Stomach smooth muscle (tissue), 2 donors: ENCODE measurements at regions not wholly inside any gene's neighbourhood (a gene's known extent, or its start where the extent isn't known, plus 50 kb on each side); places are given as distances from the start of the nearest gene placed in this dataset.

Experiments
- H3K27ac ChIP-seq: one replicate; pipeline ENCODE4 v1.7.0; 2013; ENCODE audit warnings: mild to moderate bottlenecking, low read length, inconsistent platforms
- H3K27me3 ChIP-seq, 2 donors: one replicate each; pipeline ENCODE4 v1.7.0; 2013; ENCODE audit warnings: low read length in 2 of 2; ENCODE audit not compliant: insufficient read depth in 2 of 2, control insufficient read depth in 1 of 2
- H3K36me3 ChIP-seq, 2 donors: one replicate each; pipeline ENCODE4 v1.7.0; 2013; ENCODE audit warnings: low read length in 2 of 2; ENCODE audit not compliant: control insufficient read depth in 2 of 2, insufficient read depth in 2 of 2
- H3K4me1 ChIP-seq: one replicate; pipeline ENCODE4 v1.7.0; 2013; ENCODE audit warnings: low read length; ENCODE audit not compliant: control insufficient read depth, insufficient read depth
- H3K4me3 ChIP-seq, 2 donors: one replicate each; pipeline ENCODE4 v1.7.0; 2013; ENCODE audit warnings: low read length in 2 of 2
- H3K9ac ChIP-seq, 2 donors: one replicate each; pipeline ENCODE4 v1.7.0; 2013; ENCODE audit warnings: low read length in 2 of 2, mild to moderate bottlenecking in 1 of 2
- H3K9me3 ChIP-seq, 2 donors: one replicate each; pipeline ENCODE4 v1.7.0; 2013; ENCODE audit warnings: low read length in 2 of 2; ENCODE audit not compliant: control insufficient read depth in 2 of 2
- donor health status: healthy.
- donor health status: Pancreatic carcinoma.

DNA sequence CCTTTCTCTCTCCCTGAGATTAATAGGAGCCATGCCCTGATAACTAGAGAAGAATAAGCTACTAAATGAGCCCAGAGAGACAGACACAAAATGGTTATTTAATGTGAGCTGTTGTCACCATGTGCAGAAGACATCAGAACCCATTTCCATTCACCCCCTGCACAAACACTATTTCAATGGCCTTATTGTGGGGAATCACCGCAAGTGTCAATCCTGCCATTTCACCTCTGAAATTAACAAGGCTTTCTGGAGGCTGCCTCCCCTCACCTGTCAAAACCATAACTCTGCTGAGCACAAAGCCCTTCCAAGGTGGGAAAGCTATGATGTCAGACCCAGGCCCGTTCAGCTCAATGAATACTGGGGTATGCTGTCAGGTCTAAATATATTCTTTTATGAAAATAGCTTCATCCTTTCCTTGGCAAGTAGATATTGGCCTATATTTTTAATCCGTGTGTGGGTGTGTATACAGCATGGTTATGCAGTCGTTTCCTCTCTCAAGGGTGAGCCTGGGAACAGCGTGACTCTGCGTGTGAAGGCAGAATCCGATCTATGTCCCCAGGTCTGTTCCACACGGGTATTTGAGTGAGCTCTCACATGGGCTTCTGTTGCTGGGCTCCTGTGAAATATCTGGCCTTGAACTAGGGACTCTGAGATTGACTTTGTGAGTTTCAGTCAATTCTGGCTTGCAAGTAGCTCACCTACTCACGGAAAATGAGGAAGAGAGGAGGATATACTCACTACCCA lies 266.3 kb downstream of the FBXW7 start:
- Histone ChIP-seq H3K9me3 (no peaks in the 10 kb centered on the region), H3K27ac (no peak overlapping the region)

DNA sequence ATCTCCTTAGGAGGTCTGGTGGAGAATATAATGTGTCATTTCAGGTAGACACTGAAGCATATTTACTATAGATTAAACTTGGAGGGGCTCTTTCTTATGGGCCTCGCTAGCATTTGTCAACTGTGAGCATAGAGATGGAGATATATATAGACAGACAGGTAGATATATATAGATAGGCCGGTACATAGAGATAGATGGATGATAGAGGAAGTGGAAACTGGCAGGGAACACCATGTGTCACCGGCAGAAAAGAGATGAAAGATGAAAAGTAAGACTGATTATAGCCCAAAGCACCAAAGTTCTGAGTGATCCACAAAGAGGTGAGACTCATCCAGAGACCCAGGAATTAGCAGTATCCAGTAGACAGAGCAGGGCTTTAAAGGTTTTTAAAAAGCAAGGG lies 268.1 kb downstream of the FBXW7 start:
- no peaks in the 10 kb centered on the region for H3K4me1 ChIP-seq
- H3K9me3 ChIP-seq: no peaks in the 10 kb centered on the region
- no peak overlapping the region for H3K9ac ChIP-seq
- H3K27ac ChIP-seq: no peak overlapping the region
- no peak overlapping the region for H3K4me3 ChIP-seq
- H3K27me3 ChIP-seq: no peaks in the 10 kb centered on the region
- no peaks in the 10 kb centered on the region for H3K36me3 ChIP-seq

More for the DNA sequence above, 266.3 kb downstream of the FBXW7 start:
- H3K9ac ChIP-seq: no peak overlapping the region
- H3K36me3 ChIP-seq: no peaks in the 10 kb centered on the region
- H3K4me3 ChIP-seq: no peak overlapping the region
- no peaks in the 10 kb centered on the region for H3K4me1 ChIP-seq
- no peaks in the 10 kb centered on the region for H3K27me3 ChIP-seq

DNA sequence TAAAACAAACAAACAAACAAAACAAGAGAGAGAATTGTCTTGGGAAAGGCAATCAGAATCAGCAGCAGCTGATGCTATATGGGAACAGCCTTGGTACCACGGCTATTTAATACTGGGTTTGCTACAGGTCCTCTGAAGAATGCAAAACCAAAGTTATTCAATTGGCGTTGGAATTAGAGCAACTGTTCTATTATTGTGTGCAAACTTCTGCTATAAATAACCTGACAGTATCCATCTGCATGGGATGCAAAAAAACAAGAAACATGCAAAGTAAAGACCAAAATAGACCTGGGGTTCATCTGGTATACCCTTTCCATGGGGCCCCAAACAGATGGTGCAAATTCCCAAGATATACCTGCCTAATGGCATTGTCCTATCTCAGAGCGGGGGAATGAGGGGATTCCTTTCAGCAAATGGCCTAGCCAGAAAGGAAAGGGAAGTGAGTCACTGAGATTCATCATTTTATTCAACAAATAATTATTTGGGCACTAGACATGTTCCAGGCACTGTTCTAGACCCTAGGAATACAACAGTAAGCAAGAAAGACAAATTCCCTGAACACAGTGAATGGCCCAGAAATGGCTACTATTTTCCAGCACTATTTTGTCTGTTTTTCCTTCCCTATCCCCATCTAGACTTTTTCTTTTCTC lies 268.9 kb downstream of the FBXW7 start:
- no peak overlapping the region for H3K4me3 ChIP-seq
- no peaks in the 10 kb centered on the region for H3K9me3 ChIP-seq
- H3K9ac ChIP-seq: no peak overlapping the region
- H3K27me3 ChIP-seq: no peaks in the 10 kb centered on the region
- no peaks in the 10 kb centered on the region for H3K36me3 ChIP-seq
- H3K4me1 ChIP-seq: no peaks in the 10 kb centered on the region
- no peak overlapping the region for H3K27ac ChIP-seq

DNA sequence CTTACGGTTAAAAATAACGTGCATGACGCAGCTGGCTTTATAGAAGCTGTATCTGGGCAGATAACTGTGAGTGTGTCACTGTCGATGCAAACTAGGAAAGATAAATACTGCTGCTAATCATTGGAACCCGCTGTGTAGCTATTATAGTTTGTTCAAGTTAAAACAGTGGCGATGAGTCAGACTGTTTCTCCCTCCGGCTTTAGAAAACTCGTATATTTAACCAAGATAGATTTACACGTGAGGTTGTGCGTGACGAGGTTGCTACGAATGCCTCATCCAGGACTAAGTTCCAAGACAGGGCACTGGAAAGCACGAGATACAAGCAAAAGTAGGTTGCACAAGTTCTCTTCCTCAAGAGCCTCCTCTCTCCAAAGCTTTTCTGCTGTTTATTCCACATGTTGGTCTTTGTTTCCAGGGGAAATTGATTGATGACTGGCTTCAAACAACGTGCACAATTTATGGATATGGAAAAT lies 270.7 kb downstream of the FBXW7 start:
- no peaks in the 10 kb centered on the region for H3K4me1 ChIP-seq
- H3K36me3 ChIP-seq: no peaks in the 10 kb centered on the region
- H3K27me3 ChIP-seq: no peaks in the 10 kb centered on the region
- H3K9ac ChIP-seq: no peak overlapping the region
- H3K4me3 ChIP-seq: peak overlapping the region; percentile 42 to 45
- no peak overlapping the region for H3K27ac ChIP-seq
- no peaks in the 10 kb centered on the region for H3K9me3 ChIP-seq

DNA sequence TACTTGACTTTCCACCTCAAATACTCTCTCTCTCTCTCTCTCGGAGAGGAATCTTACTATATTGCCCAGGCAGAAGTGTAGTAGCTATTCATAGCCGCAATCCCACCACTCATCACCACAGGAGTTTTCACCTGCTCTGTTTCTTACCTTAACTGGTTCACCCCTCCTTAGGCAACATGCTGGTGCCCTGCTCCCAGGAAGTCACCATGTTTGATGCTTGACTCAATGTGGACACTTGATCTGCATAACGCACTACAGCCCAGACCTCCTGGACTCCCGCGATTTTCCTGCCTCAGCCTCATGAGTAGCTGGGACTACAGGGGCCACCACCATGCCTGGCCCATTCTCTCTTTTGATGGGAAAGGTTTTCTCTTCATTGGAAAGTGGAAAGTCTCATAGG lies 271.8 kb downstream of the FBXW7 start:
- H3K27ac ChIP-seq: no peak overlapping the region
- H3K9ac ChIP-seq: no peak overlapping the region
- no peaks in the 10 kb centered on the region for H3K36me3 ChIP-seq
- H3K4me1 ChIP-seq: no peaks in the 10 kb centered on the region
- no peaks in the 10 kb centered on the region for H3K9me3 ChIP-seq
- no peaks in the 10 kb centered on the region for H3K27me3 ChIP-seq
- no peak overlapping the region for H3K4me3 ChIP-seq

DNA sequence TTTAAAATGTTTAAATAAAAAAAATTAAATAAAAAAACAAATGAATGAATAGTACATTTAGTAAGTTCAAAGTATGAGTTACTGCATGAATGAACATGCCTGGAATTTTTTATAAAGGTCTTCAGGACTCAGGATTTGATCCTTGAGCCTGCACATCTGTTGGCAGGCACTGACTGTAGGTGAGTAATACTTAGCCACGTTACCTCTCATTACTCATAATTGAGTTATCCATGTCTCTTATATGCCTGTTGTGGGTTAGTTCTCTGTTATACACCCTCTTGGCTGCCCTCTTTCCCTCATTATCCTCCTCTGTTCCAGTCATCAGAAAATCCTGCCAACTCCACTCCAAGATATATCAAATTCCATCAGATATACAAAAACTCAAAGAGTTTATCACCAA lies 276.0 kb downstream of the FBXW7 start:
- Histone ChIP-seq H3K27ac (no peak overlapping the region), H3K36me3 (no peaks in the 10 kb centered on the region), H3K9ac (no peak overlapping the region), H3K9me3 (no peaks in the 10 kb centered on the region), H3K27me3 (no peaks in the 10 kb centered on the region), H3K4me1 (no peaks in the 10 kb centered on the region), H3K4me3 (no peak overlapping the region)

DNA sequence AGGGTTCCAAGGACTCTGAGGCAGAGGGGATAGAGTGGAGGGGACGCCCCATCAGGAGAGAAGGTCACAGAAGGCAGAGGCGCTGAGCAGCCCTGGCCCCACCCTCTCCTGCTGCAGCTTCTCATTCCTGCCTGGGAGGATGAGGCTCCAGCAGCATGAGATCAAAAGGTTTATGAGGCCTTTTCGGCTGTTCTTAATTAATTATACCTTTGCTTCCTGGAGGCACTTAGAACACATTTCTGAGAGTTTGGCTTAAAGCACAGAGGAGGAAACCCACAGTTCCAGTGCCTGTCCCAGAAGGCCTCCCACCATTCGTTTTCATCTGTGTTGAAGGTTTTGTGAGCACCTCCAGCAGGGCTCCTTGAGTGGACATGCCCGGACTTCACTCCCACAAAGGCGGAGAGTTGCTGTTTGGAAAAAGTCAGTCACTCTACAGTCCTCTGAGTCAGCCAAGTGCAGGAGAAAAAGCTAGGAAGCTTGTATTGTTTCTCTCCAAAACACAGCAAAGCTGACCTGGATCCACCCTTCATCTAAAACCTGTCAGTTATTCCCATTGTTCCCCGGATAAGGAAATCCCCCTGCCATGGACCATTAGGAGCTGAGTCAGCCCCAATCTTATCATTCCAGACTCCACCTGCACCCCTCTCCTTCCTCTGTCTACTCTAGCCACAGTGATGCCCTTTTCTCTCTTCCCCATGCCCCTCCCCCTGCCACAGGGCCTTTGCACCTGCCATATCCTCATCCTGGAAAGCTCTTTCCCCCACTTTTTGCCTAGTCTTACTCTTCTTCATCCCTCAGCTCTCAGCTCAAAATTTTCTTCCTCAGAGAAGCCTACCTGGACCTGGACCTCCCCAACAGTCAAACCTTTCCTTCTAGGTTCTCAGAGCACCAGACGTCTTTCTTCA lies 276.8 kb downstream of the FBXW7 start:
- Histone ChIP-seq H3K27ac (no peak overlapping the region), H3K27me3 (no peaks in the 10 kb centered on the region), H3K9ac (no peak overlapping the region), H3K4me3 (no peak overlapping the region), H3K9me3 (no peaks in the 10 kb centered on the region), H3K36me3 (no peaks in the 10 kb centered on the region), H3K4me1 (no peaks in the 10 kb centered on the region)

DNA sequence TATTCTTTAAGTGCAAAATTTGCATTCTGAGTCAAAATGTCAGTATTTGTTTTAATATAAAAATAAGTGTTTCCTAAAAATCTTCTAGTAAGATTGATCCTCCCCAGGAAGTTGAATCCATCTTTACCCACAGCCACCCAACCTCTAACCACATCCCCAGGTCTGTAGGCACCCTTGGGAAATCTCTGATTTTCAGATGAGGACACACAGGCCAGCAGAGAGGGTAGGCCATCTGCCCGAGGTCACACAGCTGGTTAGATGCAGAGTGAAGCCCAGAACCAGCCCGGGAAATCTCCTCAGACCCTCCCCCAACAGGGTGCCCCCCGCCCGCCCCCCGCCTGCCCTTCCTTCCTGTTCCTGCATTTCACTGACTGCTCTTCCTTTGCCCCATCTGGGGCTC lies 277.5 kb downstream of the FBXW7 start:
- H3K27me3 ChIP-seq: no peaks in the 10 kb centered on the region
- H3K27ac ChIP-seq: no peak overlapping the region
- no peaks in the 10 kb centered on the region for H3K9me3 ChIP-seq
- no peaks in the 10 kb centered on the region for H3K4me1 ChIP-seq
- no peaks in the 10 kb centered on the region for H3K36me3 ChIP-seq
- H3K9ac ChIP-seq: no peak overlapping the region
- no peak overlapping the region for H3K4me3 ChIP-seq

DNA sequence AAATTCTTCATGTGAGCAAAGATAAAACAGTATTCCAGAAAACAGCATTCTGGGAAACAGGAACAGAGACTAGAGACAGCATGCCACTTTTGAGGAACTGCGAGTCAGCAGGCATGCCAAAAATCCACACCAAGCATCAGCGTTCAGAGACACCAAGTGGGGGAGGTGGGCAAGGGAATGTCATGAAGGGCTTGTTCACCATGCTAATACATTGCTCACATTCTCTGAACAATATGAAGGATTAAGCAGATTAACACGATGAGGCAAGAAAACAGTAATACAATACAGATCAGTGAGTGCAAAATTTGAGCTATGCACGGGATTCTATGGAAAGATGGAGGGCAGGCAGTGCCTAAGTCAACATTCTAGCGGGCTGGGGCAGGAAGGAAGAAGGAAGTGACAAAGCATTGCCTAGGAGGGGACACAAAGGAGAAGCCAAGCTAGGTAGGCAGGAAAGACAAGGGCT lies 278.3 kb downstream of the FBXW7 start:
- Histone ChIP-seq H3K27me3 (no peaks in the 10 kb centered on the region), H3K4me3 (no peak overlapping the region), H3K27ac (no peak overlapping the region), H3K36me3 (no peaks in the 10 kb centered on the region), H3K4me1 (no peaks in the 10 kb centered on the region), H3K9ac (no peak overlapping the region), H3K9me3 (no peaks in the 10 kb centered on the region)

DNA sequence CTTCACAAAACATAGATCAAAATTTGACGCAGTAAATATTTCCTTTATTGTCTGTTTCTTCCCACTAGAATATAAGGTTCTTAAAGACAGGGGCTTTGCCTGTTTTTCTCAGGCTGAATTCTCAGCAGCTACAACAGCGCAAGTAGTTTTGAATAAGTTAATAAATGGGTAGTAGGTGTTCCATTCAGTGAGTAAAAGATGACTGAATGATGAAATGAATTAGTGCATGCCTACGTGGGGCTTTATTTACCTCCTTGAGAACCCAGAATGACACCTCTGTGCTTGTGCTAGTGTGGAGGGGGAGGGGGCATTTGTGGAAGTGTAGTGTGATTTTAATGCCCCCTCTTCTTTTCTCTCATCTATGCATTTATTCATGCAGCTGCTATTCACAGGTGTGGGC lies 278.9 kb downstream of the FBXW7 start:
- Histone ChIP-seq H3K9ac (no peak overlapping the region), H3K4me1 (no peaks in the 10 kb centered on the region), H3K36me3 (no peaks in the 10 kb centered on the region), H3K27ac (no peak overlapping the region), H3K4me3 (no peak overlapping the region), H3K27me3 (no peaks in the 10 kb centered on the region), H3K9me3 (no peaks in the 10 kb centered on the region)
